Upper lobe of left lung (tissue), 4 donors: ENCODE measurements at regions not wholly inside any gene's neighbourhood (a gene's known extent, or its start where the extent isn't known, plus 50 kb on each side); places are given as distances from the start of the nearest gene placed in this dataset.

ENCODE experiments used
- POLR2AphosphoS5 ChIP-seq, 2 donors: sonication (generic); formaldehyde crosslinking; IDR thresholded peaks; one replicate each; pipeline ENCODE4 v1.5.1; 2017; ENCODE audit warnings: antibody characterized with exemption in 2 of 2
- TF ChIP-seq, protein P1 (sequence below), 6 experiments: fragments of 450-650 bp in 4 of 6; fragments of 200-600 bp in 2 of 6; sonication (generic) in 2 of 6; IDR thresholded peaks; one replicate each; pipeline ENCODE4 v1.5.1; 2016 to 2019; ENCODE audit warnings: antibody characterized with exemption in 6 of 6

DNA sequence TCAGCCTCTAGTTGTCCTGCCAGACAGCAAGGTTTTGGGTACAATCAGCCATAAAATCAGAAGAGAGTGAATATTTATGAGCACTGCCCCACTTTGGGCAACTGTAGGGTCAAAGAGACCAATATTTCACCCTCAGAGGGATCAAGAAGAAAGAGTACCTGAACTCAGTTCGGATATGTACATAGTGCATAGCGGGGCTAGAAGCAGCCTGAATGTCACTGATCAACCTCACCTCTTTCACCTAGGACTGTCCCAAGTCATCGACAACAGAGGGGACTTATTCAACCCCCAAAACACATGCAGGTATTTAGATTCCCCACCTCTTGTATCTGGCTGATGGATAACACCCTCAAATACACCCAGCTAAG is 446.9 kb downstream of the COG6 start:
- TF ChIP-seq, protein P1, sequence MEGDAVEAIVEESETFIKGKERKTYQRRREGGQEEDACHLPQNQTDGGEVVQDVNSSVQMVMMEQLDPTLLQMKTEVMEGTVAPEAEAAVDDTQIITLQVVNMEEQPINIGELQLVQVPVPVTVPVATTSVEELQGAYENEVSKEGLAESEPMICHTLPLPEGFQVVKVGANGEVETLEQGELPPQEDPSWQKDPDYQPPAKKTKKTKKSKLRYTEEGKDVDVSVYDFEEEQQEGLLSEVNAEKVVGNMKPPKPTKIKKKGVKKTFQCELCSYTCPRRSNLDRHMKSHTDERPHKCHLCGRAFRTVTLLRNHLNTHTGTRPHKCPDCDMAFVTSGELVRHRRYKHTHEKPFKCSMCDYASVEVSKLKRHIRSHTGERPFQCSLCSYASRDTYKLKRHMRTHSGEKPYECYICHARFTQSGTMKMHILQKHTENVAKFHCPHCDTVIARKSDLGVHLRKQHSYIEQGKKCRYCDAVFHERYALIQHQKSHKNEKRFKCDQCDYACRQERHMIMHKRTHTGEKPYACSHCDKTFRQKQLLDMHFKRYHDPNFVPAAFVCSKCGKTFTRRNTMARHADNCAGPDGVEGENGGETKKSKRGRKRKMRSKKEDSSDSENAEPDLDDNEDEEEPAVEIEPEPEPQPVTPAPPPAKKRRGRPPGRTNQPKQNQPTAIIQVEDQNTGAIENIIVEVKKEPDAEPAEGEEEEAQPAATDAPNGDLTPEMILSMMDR (IDR thresholded peaks at IDR 0.05) = no peak
- TF ChIP-seq POLR2AphosphoS5 (IDR thresholded peaks at IDR 0.05) = no peak
